ENCODE measurements at regions not wholly inside any gene's neighbourhood (a gene's known extent, or its start where the extent isn't known, plus 50 kb on each side); places are given as distances from the start of the nearest gene placed in this dataset.

DNA sequence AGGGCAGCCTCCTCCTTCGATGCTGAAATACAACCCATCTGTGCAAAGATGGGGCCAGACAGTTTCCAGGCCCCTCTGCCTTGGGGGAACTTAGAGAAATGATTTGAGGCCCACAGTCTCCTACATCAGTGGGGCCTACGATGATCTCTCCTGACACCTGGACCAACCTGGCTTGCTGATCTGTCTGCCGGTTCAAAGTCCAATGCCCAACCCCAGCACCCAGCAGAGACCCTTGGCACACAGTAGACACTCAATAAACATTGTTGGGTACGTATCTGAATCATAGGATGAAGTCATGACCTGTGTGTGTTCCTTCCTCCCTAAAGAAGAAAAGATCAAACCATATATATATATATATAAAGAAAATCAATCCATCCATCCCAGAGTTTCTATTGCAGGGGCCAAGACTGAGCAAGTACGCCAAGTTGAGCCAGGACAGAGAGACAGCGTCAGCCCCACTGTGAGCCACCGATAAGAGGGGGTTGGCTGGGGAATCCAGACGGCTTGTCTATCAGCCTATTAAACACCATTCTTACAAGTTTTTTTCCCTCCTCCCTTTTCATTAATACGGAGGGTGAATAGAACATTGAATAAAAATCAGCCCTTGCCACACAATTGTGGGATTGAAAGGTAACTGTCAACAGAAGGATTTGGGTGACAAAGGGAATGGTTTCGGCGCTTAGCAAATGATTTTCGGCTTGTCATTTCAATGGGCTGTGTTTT, 244.1 kb downstream of the MN1 start:
- DNase-seq (ENCODE audit: low read depth in 2 of 3, low spot score in 2 of 3), result no peak

DNA sequence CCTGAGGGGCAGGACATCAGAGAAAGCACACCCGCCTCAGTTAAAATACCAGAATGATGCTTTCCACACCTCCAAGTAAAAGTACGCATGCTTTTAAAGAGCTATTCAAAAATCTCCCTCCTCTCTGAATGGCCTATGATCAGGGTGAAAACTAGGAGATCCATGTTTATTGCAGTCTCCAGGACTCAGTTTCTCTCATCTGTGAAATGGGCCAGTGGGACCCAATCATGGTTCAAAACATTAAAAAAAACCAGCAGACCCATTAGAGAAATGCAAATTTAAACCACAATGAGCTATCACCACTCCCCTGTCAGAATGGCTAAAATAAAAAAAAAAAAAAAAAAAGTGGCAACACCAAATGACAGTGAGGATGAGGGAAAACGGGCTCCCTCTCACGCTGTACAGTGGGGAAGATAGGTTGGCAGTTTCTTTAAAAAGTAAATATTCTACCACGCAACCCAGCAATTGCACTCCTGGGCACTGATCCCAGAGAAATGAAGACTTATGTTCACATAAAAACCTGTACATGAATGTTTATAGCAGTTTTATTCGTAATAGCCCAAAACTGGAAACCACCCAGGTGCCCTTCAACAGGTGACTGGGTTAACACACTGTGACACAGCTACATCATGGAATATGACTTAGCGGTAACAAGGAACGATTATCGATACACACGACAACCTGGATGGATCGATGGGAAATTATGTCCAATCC, 242.7 kb downstream of the MN1 start:
- no peak for DNase-seq (ENCODE audit: low read depth in 2 of 3, low spot score in 2 of 3)

DNA sequence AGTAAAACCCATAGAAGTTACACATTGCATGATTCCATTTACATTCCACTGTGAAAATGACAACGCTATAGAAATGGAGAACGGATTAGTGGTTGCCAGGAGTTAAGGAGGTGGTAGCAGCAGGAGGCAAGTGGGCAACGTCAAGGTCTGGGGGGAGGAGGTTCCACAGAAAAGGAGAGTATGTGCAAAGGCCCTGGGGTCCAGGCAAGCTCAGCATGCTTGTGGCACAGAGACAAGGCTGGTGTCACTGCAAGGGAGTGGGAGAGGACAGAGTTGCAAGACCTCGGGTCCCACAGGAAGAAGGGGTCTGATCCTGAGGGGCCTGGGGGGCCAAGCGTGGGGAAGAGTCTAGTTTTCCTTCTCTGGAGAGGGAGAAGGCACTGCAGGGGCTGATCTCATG, 240.8 kb downstream of the MN1 start:
- no peak for DNase-seq (ENCODE audit: low read depth in 2 of 3, low spot score in 2 of 3)

DNA sequence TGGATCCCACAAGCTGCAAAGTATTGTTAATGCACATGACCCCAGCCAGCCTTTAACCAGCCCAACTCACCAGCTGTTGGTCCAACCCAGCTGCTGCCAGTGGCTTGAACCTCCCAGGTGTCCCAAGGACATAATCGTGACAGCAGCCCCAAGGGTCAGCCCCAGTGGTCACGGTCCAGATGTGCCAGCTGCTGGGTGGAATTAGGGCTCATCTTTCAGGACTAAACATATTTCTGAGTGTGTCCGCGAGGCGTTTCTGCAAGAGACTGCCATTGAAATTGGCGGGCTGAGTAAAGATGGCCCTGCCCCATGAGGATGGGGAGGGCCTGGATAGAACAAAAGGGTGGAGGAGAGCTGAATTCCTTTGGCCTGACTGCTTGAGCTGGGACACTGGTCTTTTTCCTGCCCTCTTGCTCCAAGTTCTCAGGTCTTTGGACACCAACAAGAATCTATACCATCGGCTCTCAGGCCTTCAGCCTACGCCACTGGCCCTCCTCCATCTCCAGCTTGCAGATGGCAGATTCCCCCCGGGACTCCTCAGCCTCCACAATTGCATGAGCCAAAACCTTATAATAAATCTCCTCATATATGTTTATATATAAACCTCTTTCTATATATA, 240.2 kb downstream of the MN1 start:
- DNase-seq (ENCODE audit: low read depth in 2 of 3, low spot score in 2 of 3), result no peak

DNA sequence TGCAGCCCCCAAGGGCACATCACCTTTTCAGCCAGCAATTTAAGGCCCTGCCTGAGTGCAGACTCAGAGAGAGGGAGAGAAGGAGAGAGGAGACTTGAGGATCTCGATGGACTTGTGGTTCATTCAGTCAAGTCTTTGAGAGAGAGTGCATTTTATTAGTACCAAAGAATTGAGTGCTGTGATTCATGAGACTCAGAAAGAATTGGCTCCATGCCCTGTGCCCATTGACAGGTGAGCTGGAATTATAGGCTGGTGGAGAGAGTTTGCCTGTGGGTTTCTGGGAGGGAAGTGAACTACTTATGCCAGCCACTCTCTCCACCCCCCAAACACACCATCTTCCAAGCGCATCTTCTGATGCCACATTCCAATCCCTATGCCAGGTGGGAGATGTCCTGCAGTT, 236.8 kb downstream of the MN1 start:
- no peak for DNase-seq (ENCODE audit: low read depth in 2 of 3, low spot score in 2 of 3)

DNA sequence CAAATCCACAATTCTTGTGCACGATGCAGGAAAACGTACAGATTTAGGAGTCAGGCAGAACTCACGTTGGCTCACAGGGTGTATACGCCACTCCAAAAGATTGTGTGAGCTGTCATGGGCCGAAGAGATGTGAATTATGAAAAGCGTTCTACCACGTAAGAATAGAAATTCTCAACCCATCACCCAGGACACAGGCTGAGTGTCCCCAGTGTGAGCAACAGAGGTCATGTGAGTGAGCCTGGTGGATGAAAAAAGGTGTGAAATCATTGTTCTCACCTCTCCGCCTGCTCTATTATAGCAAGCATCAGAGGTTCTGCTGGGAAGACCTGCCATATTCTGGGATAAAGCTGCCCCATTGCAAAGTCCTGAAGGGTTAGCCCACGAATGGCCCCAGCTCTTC, 235.0 kb downstream of the MN1 start:
- DNase-seq (ENCODE audit: low read depth in 2 of 3, low spot score in 2 of 3), result no peak

DNA sequence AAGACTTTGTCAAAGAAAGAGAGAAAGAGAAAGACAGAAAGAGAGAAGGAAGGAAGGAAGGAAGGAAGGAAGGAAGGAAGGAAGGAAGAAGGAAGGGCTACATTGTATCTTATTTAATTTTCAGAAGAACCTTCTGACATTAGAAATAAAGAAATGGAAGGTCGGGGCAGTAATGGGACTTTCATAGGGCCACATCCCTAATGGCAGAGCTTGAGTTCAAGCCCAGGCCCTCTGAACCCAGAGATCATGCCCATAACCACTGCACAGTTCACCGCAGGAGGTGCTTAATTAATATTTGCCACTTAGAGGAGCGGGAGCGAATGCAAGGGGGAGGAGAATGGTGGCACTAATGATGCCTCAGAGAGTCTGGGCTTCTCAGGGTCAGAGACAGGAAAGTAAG, 233.3 kb downstream of the MN1 start:
- DNase-seq (ENCODE audit: low read depth in 2 of 3, low spot score in 2 of 3), result no peak

DNA sequence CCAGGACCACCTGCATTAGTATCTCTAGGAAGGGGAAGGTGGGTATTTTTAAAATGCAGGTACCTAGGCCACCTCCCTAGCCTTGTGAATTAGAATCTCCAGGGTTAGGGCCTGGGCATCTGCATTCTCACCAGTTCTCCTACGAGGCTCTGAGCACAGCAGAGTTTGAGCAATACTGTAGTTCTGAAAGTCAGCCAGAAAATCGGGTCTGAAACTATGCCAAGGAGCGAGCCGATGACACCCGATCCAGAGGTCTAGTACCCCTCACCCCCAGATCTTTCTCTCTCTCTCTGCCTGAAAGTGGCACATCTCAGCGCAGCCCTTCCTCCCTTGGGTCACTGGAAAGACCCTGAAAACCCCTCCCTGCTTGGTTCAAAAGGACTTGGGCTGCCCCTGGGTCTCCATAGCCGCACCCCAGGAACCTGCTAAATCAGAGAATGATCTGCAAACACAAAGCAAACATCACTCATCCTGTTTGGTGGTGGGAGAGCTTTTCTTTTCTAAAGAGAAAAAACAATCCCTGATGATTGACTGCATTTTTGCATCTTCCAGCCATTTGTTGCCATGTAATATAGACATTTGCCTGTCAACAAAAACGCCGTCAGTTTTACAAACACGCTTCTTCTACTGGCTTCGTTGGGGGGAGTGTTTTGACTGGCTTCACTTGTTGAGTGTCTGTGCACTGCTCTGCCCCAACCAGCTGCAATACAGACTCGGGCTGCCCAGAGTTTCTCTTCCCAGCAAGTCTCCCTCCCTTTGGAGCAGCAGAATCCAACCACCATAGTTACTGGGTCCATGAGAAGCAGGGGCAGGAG, 229.9 kb downstream of the MN1 start:
- no peak for DNase-seq (ENCODE audit: low read depth in 2 of 3, low spot score in 2 of 3)

DNA sequence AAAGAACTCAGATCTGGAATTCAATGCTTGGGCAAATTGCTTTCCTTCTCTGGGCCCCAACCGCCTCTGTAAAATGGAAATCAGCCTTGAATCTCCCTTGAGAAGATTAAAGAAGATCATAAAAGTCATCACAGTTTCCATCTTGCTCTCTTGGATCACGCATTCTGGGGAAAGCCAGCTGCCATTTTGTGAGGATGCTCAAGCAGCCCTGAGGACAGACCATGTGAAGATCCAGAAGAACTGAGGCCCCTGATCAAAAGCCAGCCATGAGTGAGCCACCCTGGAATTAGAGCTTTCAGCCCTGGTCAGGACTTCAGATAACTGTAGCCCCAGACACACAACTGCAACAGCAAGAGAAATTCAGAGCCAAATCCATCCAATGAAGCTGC, 229.3 kb downstream of the MN1 start:
- no peak for DNase-seq (ENCODE audit: low read depth in 2 of 3, low spot score in 2 of 3)

DNA sequence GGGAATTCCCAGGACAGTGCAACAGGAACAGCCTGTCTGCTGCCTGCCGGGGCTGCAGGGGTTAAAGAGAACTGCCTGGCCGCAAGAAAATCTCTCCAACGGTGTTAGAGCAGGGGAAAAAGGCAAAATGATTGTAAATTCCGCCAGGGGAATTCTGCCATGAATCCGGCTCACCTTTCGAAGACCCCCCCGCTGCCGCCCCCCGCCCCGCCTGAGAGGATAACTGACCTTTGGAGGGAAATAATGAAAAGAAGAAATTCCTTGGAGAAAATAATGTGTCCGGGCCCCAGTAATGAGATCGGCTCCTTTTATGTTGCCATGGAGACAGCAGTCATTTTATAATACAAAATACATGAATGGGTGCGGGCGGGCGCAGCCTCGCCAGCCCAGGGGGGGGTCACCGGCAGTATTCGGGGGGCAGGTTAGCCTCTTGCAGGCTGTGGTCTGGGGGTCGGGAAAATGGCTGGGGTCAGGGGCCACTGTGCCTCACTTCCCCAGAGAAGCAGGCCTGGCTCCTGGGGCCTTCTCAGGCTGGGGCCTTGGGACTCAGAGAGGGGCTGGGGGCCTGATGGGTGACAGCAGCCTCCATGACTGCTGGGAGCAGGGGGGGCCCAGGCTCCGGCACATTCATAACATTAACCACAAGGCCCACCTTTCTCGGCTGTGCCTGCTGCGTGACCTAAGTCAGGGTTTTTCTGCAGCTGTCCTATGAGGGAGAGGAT, 228.1 kb downstream of the MN1 start:
- DNase-seq (ENCODE audit: low read depth in 2 of 3, low spot score in 2 of 3), result peak in 2 of 3 donors; percentile 16 to 18

DNA sequence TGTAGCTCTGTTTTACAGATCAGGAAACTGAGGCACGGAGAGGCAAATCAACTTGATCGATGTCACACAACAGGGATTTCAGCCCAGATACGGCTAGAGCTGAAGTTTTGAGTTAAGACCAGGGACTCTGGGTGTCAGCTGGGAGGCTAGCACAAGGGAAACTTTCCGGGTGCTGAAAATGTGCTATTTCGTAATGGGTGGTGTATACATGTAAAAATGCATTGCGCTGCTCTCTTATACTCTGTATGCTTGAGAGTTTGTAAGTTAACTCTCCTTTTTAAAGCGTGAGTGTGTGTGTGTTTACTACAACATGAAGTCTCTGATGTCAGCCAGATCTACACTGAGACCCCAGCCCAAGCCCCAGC, 227.6 kb downstream of the MN1 start:
- DNase-seq (ENCODE audit: low read depth in 2 of 3, low spot score in 2 of 3), result no peak

DNA sequence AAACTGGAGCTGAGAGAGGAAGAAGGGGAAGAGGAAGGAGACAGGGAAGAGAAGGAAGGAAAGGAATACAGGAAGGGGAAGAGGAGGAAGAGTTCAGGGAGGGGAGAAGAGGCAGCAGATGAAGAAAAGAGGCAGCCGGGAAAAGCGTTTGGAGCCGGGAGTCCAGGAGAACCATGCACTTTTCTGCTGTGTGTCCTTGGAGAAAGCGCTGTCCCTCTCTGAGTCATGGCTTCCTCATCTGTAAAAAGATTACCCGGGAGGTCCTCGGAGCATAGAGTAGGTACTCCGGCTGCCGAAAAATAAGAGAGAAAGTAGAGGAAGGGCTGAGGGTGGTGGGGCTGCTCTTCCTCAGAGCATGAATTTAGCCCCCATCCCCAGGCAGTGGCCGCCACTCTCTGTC, 226.9 kb downstream of the MN1 start:
- DNase-seq (ENCODE audit: low read depth in 2 of 3, low spot score in 2 of 3), result no peak

DNA sequence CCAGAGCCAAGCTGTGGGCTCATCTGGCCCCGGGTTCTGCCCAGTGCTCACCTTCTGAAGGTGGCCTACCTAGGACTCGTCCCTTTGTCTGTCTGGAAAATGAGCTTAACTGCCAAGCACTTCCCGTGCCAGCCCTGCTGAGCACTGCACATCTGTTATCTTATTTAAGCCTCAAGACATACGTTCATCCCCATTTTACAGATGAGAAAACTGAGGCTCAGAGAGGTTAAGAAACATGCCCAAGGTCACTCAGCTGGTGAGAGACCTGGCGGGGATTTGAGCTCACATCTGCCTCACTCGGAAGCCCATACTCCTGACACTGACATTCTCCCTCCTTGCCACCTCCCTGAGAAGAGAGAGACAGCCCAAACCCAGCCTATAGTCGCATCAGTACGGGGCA, 226.2 kb downstream of the MN1 start:
- no peak for DNase-seq (ENCODE audit: low read depth in 2 of 3, low spot score in 2 of 3)

DNA sequence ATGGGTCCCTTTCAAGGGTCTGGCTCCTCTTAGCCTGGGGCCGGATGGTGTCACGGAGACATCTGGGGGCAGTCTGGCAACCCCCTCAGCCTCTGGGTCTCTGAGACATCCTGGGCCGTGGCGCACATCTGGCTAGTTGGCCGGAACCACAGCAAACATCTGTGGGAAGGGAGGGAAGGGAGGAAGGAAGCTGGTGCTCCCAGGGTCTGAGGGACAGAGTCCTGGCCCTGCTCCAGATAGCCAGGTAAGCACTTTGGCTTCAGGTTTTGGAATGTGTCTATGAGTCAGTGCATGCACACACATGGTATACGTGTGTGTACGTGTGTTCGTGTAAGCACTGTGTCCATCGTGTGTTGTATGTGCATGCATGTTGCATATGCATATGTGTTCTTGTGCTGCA, 225.1 kb downstream of the MN1 start:
- peak in 1 of 3 donors; percentile 11 for DNase-seq (ENCODE audit: low read depth in 2 of 3, low spot score in 2 of 3)

DNA sequence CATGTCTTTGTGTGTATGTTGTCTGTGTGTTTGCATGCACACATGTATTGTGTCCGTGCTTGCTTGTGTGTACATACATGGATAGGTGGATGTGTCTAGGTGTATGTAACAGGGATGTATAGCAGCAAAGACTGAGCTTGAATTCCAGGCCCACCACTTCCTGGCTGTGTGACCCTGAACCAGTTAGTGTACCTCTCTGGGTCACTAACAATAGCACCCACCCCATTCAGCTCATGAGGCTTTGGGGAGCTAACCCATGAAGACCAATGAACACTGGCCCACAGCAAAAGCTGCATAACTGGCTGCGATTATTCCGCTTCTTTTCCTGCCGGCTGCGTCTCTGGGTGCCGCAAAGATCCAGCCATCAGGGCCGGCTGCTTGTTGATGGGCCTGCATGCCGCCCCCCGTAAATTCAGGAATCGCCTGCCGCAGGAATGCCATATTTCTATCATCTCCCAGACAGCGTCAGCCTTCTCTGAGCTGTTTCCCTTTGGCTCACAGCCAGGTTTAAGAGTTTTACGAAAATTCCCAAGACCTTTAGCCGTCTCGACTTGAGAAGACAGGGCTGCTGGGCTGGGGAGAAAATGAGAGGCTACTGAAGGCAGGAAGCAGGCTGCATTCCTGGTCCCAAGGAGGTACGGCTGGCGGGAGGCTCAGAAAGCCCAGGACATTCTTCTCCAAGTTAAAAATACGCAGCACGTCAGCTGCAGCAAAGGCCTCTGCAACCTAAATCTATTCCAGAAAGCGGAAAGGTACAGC, 224.6 kb downstream of the MN1 start:
- DNase-seq (ENCODE audit: low read depth in 2 of 3, low spot score in 2 of 3), result no peak

DNA sequence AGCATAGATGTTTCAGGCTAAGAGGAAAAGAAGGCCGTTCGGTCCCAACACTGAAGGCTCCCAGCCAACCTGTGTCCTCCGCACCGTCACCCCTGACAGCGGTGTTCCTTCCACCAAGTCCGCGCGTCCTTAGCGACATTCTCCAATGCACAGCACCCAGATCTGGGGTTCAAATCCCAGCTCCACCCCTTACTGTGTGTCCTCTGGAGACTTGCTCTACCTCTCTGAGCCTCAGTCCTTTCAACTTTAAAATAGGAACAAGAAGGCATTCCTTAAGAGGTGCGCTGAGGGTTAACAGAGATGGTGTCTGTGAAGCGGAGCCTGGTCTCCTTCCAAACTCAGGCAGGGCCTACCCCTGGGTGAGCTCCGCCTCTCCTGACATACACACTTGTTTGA, 224.0 kb downstream of the MN1 start:
- no peak for DNase-seq (ENCODE audit: low read depth in 2 of 3, low spot score in 2 of 3)

DNA sequence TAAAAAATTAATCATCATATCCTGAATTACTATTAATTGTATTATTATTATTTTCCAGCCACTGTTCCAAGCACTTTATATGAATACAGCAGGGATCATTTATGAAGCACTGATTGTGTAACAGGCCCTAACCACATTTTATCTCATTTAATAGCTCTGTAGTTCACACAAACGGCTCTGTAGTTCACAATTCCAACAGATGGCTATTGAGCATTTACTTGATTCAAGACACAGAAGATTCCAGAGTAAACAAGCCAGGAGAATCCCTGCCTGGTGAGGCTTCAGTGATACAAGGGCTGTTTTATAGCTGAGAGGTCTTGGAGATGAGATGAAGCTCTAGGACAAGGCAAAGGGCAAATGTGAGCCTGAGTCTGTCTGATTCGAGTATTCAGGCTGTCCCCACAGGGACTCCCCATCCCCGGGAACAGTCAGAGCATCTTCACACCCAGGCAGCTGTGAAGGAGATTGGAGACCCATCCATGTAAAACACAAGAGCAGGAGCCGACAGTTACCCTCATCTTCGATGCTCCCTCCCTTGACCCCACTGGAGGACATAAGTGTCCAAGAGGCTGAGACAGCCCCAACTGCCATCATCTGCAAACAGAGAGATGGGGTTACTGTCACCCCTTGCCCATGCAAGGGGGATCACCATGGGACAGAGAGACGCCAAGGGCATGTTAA, 222.5 kb downstream of the MN1 start:
- DNase-seq (ENCODE audit: low read depth in 2 of 3, low spot score in 2 of 3), result no peak

DNA sequence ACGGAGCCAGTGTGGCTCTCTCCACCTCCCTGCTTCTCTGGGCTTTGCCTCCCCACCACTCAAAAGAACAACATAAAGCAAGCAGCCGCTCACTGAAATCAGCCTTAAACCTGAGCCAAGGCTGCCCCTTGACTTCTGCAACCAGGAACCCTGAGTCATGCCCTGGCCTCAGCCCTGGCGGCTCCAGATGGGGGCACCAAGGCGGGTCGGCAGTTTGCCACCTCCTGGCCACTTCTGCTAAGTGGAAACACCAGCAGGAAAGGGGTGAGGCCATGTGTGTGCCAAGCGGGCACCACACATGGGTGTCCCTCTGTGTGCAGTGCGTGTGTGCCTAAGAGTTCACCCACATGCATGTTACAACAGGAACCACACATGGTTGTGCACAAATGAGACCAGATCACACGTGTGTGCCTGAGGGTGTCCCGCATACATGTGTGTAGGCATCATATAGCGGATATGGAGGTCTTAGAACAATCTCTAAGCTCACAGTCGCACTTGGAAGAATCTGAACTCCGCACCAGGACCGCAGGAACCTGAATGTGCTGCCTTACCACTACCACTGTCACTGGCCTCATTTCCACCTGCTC, 221.2 kb downstream of the MN1 start:
- peak in 2 of 3 donors; percentile 88 to 96 for DNase-seq (ENCODE audit: low read depth in 2 of 3, low spot score in 2 of 3)

DNA sequence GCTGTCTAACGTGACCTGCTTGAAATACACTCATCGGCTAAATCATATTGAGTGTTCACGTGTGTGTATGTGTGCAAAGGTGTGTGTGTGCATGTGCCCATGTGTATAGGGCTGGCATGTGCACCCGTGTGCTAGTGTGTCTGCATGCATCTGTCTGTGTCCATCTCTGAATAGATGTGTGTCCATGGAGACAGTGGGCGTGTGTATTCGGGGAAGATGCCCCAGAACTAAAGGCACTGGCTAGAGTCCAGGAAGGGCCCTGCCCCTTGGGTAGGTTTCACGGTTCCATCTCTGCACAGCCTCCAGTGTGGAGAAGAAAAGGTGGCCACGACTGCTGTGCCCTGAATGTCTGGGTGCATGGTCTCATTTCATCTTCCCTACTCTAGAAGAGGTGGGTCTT, 220.3 kb downstream of the MN1 start:
- no peak for DNase-seq (ENCODE audit: low read depth in 2 of 3, low spot score in 2 of 3)

All from hematopoietic multipotent progenitor cell (in vitro differentiated cells).